Neutrophil (primary cell): ENCODE measurements at regions not wholly inside any gene's neighbourhood (a gene's known extent, or its start where the extent isn't known, plus 50 kb on each side); places are given as distances from the start of the nearest gene placed in this dataset.

Source experiments
- H3K27ac ChIP-seq: fragments of 200-600 bp; sonication (generic); 2 replicates; pipeline ENCODE4 v1.5.1; 2016; ENCODE audit warnings: mild to moderate bottlenecking, moderate library complexity
- H3K27me3 ChIP-seq: fragments of 200-600 bp; sonication (generic); 2 replicates; pipeline ENCODE4 v1.6.0; 2016; ENCODE audit warnings: mild to moderate bottlenecking
- H3K36me3 ChIP-seq: fragments of 200-600 bp; sonication (generic); 2 replicates; pipeline ENCODE4 v1.5.1; 2017
- H3K4me1 ChIP-seq, 2 experiments: fragments of 200-600 bp in 1 of 2; sonication (generic) in 1 of 2; 1 replicate in 1 of 2; 2 replicates in 1 of 2; pipeline versions ENCODE4 v1.5.1 to v1.6.1; 2013 to 2016; ENCODE audit warnings: low read depth in 1 of 2, low read length in 1 of 2, mild to moderate bottlenecking in 1 of 2, moderate library complexity in 1 of 2; ENCODE audit not compliant: control insufficient read depth in 1 of 2, insufficient read depth in 1 of 2
- H3K4me3 ChIP-seq, 2 experiments: fragments of 200-600 bp in 1 of 2; sonication (generic) in 1 of 2; 1 replicate in 1 of 2; 2 replicates in 1 of 2; pipeline ENCODE4 v1.5.1; 2013 to 2016; ENCODE audit warnings: low read depth in 1 of 2, low read length in 1 of 2, mild to moderate bottlenecking in 1 of 2, moderate library complexity in 1 of 2
- H3K9me3 ChIP-seq: fragments of 200-600 bp; sonication (generic); 2 replicates; pipeline ENCODE4 v1.5.1; 2016
- CTCF ChIP-seq: fragments of 200-600 bp; sonication (generic); IDR thresholded peaks from 2 replicates; pipeline ENCODE4 v1.5.1; 2016; ENCODE audit warnings: antibody characterized with exemption

- Histone ChIP-seq H3K27ac (no peak overlapping the region), H3K4me3 (no peak overlapping the region), H3K9me3 (no peaks in the 10 kb centered on the region), H3K27me3 (no peaks in the 10 kb centered on the region), H3K36me3 (no peaks in the 10 kb centered on the region), H3K4me1 (no peaks in the 10 kb centered on the region)
- no peak for TF ChIP-seq CTCF
These were observed 868.0 kb downstream of the METTL15 start for GRCh38 chr11:28976012-28976800.

- Histone ChIP-seq H3K36me3 (no peaks in the 10 kb centered on the region), H3K27me3 (no peaks in the 10 kb centered on the region), H3K27ac (no peak overlapping the region), H3K9me3 (no peaks in the 10 kb centered on the region), H3K4me1 (no peaks in the 10 kb centered on the region), H3K4me3 (no peak overlapping the region)
- TF ChIP-seq CTCF: no peak
These were observed 861.6 kb downstream of the METTL15 start for GRCh38 chr11:28969832-28970231.

- Histone ChIP-seq H3K36me3 (no peaks in the 10 kb centered on the region), H3K27me3 (no peaks in the 10 kb centered on the region), H3K4me1 (no peaks in the 10 kb centered on the region), H3K9me3 (no peaks in the 10 kb centered on the region), H3K4me3 (no peak overlapping the region), H3K27ac (no peak overlapping the region)
- no peak for TF ChIP-seq CTCF
These were observed 858.8 kb downstream of the METTL15 start for GRCh38 chr11:28966951-28967350.

GRCh38 chr11:28965819-28966218 is 857.6 kb downstream of the METTL15 start:
- H3K36me3 ChIP-seq: no peaks in the 10 kb centered on the region
- TF ChIP-seq CTCF: no peak
- no peaks in the 10 kb centered on the region for H3K4me1 ChIP-seq
- no peak overlapping the region for H3K27ac ChIP-seq
- H3K27me3 ChIP-seq: no peaks in the 10 kb centered on the region
- H3K4me3 ChIP-seq: no peak overlapping the region
- H3K9me3 ChIP-seq: no peaks in the 10 kb centered on the region

- H3K36me3 ChIP-seq: no peaks in the 10 kb centered on the region
- no peak overlapping the region for H3K27ac ChIP-seq
- TF ChIP-seq CTCF: no peak
- H3K4me3 ChIP-seq: no peak overlapping the region
- no peaks in the 10 kb centered on the region for H3K4me1 ChIP-seq
- H3K27me3 ChIP-seq: no peaks in the 10 kb centered on the region
- H3K9me3 ChIP-seq: no peaks in the 10 kb centered on the region
These were observed 856.6 kb downstream of the METTL15 start for GRCh38 chr11:28964811-28965210.
